ENCODE measurements at regions not wholly inside any gene's neighbourhood (a gene's known extent, or its start where the extent isn't known, plus 50 kb on each side); places are given as distances from the start of the nearest gene placed in this dataset.

DNA sequence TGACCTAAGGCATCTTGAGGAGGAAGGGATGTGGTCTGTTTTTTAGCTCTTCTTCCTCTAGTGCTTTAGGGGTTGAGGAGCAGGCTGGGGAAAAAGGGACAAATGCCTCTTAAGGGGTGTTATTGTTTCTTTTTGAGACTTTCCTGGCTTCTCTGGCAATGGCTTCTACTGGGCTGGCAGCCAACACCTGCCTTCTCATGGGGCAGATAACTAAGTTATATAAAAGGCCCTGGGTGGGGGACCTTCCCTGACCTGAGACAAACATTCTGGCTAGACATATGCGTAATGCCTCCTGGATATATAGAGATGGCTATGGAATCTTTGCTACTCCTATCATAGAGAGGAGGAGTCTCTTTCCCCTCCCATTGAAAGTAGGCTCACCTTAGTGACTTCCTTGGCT lies 179.2 kb upstream of the PROK2 start:
- POLR2A ChIA-PET (ENCODE audit: unreplicated experiment), result no interaction called here

DNA sequence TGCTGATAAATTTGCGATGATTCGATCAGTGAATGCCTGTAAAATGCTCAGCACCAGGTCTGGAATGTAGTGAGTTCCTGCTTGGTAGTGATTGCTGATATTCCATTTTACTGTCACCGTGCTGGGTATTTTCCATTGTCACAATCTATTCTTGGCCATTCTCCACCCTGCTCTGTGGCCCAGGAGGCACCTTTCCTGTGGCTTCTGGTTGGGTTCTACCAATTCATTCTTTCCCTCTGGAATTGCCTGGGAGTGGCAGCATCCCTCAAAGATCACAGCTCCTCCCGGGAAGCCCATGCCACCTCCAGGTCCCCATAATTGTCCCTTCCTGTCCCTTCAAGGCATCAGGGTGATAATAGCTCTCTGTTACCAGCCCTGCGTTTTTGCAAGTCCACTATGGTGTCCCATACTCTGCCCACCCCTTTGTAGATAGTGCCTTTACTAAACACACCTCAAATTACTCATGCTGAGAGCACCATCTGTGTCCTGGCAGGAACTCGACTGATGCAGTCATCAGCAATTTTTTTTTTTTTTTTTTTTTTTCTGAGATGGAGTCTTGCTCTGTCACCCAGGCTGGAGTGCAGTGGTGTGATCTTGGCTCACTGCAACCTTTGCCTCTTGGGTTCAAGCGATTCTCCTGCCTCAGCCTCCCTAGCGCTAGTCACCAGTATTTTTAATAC lies 177.8 kb upstream of the PROK2 start:
- H3F3A ChIP-seq (ENCODE audit: insufficient read depth, low read depth), result no peaks in the 10 kb centered on the region
- DNase-seq, result no peak
- BruUV-seq (replicated peaks), result no TSS peak

More for the DNA sequence above, 179.2 kb upstream of the PROK2 start:
- Histone ChIP-seq H3K4me3 (no peak overlapping the region), H3K4me2 (no peak overlapping the region), H3K79me2 (ENCODE audit: low read depth) (no peaks in the 10 kb centered on the region), H3K9me3 (ENCODE audit: insufficient read depth, low read depth) (no peaks in the 10 kb centered on the region), H3K9me2 (ENCODE audit: insufficient read depth) (no peaks in the 10 kb centered on the region), H3K27ac (no peak overlapping the region), H4K20me1 (ENCODE audit: insufficient read depth) (no peaks in the 10 kb centered on the region), H3F3A (ENCODE audit: insufficient read depth, low read depth) (no peaks in the 10 kb centered on the region), H2AFZ (no peak overlapping the region), H3K4me1 (replicated peaks; ENCODE audit: insufficient read depth) (no peaks in the 10 kb centered on the region), H3K36me3 (ENCODE audit: low read depth) (no peaks in the 10 kb centered on the region), H3K27me3 (ENCODE audit: insufficient read depth, low read depth) (peaks cover 6% of the 10 kb centered on the region)
- intact Hi-C loops (cut with micrococcal nuclease; ENCODE audit: unreplicated experiment), result no loop called here
- TF ChIP-seq, protein P1, sequence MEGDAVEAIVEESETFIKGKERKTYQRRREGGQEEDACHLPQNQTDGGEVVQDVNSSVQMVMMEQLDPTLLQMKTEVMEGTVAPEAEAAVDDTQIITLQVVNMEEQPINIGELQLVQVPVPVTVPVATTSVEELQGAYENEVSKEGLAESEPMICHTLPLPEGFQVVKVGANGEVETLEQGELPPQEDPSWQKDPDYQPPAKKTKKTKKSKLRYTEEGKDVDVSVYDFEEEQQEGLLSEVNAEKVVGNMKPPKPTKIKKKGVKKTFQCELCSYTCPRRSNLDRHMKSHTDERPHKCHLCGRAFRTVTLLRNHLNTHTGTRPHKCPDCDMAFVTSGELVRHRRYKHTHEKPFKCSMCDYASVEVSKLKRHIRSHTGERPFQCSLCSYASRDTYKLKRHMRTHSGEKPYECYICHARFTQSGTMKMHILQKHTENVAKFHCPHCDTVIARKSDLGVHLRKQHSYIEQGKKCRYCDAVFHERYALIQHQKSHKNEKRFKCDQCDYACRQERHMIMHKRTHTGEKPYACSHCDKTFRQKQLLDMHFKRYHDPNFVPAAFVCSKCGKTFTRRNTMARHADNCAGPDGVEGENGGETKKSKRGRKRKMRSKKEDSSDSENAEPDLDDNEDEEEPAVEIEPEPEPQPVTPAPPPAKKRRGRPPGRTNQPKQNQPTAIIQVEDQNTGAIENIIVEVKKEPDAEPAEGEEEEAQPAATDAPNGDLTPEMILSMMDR (conservative IDR thresholded peaks at IDR 0.05), result no peak
- TF ChIP-seq EZH2 (IDR thresholded peaks at IDR 0.05; ENCODE audit: low read depth), result no peak
- BruUV-seq (replicated peaks), result no TSS peak
- CTCF ChIA-PET, result no interaction called here
- no peak for DNase-seq

GRCh38 chr3:71961891-71962290 lies 176.9 kb upstream of the PROK2 start:
- Histone ChIP-seq H3K4me1 (replicated peaks; ENCODE audit: insufficient read depth) (no peaks in the 10 kb centered on the region), H3K27ac (no peak overlapping the region), H3K9me3 (ENCODE audit: insufficient read depth, low read depth) (no peaks in the 10 kb centered on the region), H3K79me2 (ENCODE audit: low read depth) (no peaks in the 10 kb centered on the region), H2AFZ (no peak overlapping the region), H3K36me3 (ENCODE audit: low read depth) (no peaks in the 10 kb centered on the region), H3F3A (ENCODE audit: insufficient read depth, low read depth) (no peaks in the 10 kb centered on the region), H3K4me3 (no peak overlapping the region), H3K9me2 (ENCODE audit: insufficient read depth) (no peaks in the 10 kb centered on the region), H4K20me1 (ENCODE audit: insufficient read depth) (no peaks in the 10 kb centered on the region), H3K27me3 (ENCODE audit: insufficient read depth, low read depth) (no peaks in the 10 kb centered on the region), H3K4me2 (no peak overlapping the region)
- BruUV-seq (replicated peaks), result no TSS peak
- intact Hi-C loops (cut with micrococcal nuclease; ENCODE audit: unreplicated experiment), result no loop called here
- ChIA-PET POLR2A (ENCODE audit: unreplicated experiment) (no interaction called here), CTCF (no interaction called here)
- TF ChIP-seq, protein P1 (conservative IDR thresholded peaks at IDR 0.05), result no peak
- TF ChIP-seq EZH2 (IDR thresholded peaks at IDR 0.05; ENCODE audit: low read depth), result no peak
- no peak for DNase-seq

More for the DNA sequence above, 177.8 kb upstream of the PROK2 start:
- TF ChIP-seq EZH2 (IDR thresholded peaks at IDR 0.05; ENCODE audit: low read depth), result no peak
- TF ChIP-seq, protein P1 (conservative IDR thresholded peaks at IDR 0.05), result no peak
- Histone ChIP-seq H2AFZ (no peak overlapping the region), H3K4me1 (replicated peaks; ENCODE audit: insufficient read depth) (no peaks in the 10 kb centered on the region), H4K20me1 (ENCODE audit: insufficient read depth) (no peaks in the 10 kb centered on the region), H3K36me3 (ENCODE audit: low read depth) (no peaks in the 10 kb centered on the region), H3K27me3 (ENCODE audit: insufficient read depth, low read depth) (no peaks in the 10 kb centered on the region), H3K27ac (no peak overlapping the region), H3K4me3 (no peak overlapping the region), H3K4me2 (no peak overlapping the region), H3K79me2 (ENCODE audit: low read depth) (no peaks in the 10 kb centered on the region), H3K9me2 (ENCODE audit: insufficient read depth) (no peaks in the 10 kb centered on the region), H3K9me3 (ENCODE audit: insufficient read depth, low read depth) (no peaks in the 10 kb centered on the region)
- intact Hi-C loops (cut with micrococcal nuclease; ENCODE audit: unreplicated experiment), result no loop called here
- POLR2A ChIA-PET (ENCODE audit: unreplicated experiment), result no interaction called here
- CTCF ChIA-PET, result no interaction called here
